ENCODE measurements at regions not wholly inside any gene's neighbourhood (a gene's known extent, or its start where the extent isn't known, plus 50 kb on each side); places are given as distances from the start of the nearest gene placed in this dataset.
"Not testable (repeated sequence)": the region's sequence is repeated elsewhere in the genome, so short reads cannot be mapped to it uniquely, and the experiment has no call there.

DNA sequence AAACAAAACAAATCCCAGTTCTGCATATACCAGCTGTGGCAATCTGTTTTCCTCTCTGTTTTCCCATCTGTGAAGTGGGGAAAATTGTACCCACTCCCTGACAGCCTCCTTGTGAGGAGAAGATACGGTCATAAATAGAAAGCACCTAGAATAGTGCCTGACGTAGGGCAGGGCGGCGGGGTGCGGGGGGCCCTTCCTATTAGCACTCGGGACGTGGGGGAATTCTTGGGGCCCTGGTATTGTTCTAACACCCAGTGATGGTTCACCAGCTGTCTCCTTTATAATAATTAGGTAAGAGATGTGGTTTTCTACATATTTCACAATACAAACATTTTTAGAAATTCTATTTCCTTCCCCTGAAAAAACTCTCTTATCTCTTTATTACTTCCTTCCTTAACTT, 93.4 kb downstream of the NSUN5 start:
- intact Hi-C loops (cut with micrococcal nuclease); H3K27me3 ChIP-seq (ENCODE audit: control insufficient read depth in 2 of 2, insufficient read depth in 2 of 2, low read length in 2 of 2); H3K4me3 ChIP-seq (replicated peaks in 1 of 3; ENCODE audit: low read depth in 2 of 3, low read length in 3 of 3); H3K36me3 Mint-ChIP-seq; H3K4me3 Mint-ChIP-seq; H3K9ac ChIP-seq (ENCODE audit: insufficient read depth, low read length, poor library complexity, severe bottlenecking); H3K9me3 ChIP-seq (replicated peaks in 1 of 2; ENCODE audit: control insufficient read depth in 1 of 2, insufficient read depth in 1 of 2, low read length in 2 of 2); H2AFZ ChIP-seq (ENCODE audit: insufficient read depth, low read depth, low read length, poor library complexity, severe bottlenecking); H3K27ac ChIP-seq (ENCODE audit: low read depth in 1 of 2, low read length in 2 of 2); H3K4me1 Mint-ChIP-seq; H3K36me3 ChIP-seq (replicated peaks in 1 of 2; ENCODE audit: control insufficient read depth in 1 of 2, insufficient read depth in 2 of 2, low read length in 2 of 2); DNase-seq; H3K9me3 Mint-ChIP-seq; H3K27me3 Mint-ChIP-seq (ENCODE audit: low read depth in 3 of 3); H3K27ac Mint-ChIP-seq; H4K20me1 ChIP-seq (ENCODE audit: insufficient read depth, low read length); H3K79me2 ChIP-seq (ENCODE audit: insufficient read depth, low read length); H3K4me2 ChIP-seq (replicated peaks; ENCODE audit: extremely low read depth, low read length, poor library complexity, severe bottlenecking): not testable (repeated sequence)
- WGBS (ENCODE audit: insufficient coverage): no CpG with 5 or more reads among the region's 7 CpGs
- H3K4me1 ChIP-seq (ENCODE audit: control insufficient read depth in 1 of 2, insufficient read depth in 2 of 2, low read length in 2 of 2): peaks cover 10 to 15% of the 10 kb centered on the region in 2 donors

GRCh38 chr7:73214471-73214870, 94.2 kb downstream of the NSUN5 start:
- H3K4me1 Mint-ChIP-seq: not testable (repeated sequence)
- peak in 2 of 3 donors; percentile 3 to 24 for DNase-seq

DNA sequence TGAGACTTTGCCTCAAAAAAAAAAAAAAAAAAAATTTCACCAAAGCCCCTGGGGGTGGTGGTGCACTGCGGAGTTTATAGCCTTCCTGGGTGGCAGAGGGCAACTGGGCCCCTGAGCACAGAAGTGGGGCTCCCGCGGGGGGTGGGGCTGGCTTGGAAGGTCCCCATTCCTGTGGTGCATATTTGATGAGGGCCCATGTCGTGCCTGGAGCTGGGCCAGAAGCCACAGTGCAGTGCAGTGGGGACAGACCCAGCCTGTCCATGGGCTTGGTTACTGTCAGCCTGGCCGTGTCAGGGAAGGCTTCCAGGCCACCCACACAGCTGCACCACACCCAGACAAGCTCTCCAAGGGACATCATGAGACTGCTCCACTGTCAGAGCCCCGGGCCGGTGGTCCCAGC, 95.5 kb downstream of the NSUN5 start:
- H3K27me3 Mint-ChIP-seq (ENCODE audit: low read depth in 3 of 3); H4K20me1 ChIP-seq (ENCODE audit: insufficient read depth, low read length); H3K27me3 ChIP-seq (ENCODE audit: control insufficient read depth in 2 of 2, insufficient read depth in 2 of 2, low read length in 2 of 2); H3K36me3 Mint-ChIP-seq; intact Hi-C loops (cut with micrococcal nuclease); H2AFZ ChIP-seq (ENCODE audit: insufficient read depth, low read depth, low read length, poor library complexity, severe bottlenecking); DNase-seq; H3K9me3 Mint-ChIP-seq; H3K9ac ChIP-seq (ENCODE audit: insufficient read depth, low read length, poor library complexity, severe bottlenecking); H3K79me2 ChIP-seq (ENCODE audit: insufficient read depth, low read length); H3K4me3 ChIP-seq (replicated peaks in 1 of 3; ENCODE audit: low read depth in 2 of 3, low read length in 3 of 3); H3K9me3 ChIP-seq (replicated peaks in 1 of 2; ENCODE audit: control insufficient read depth in 1 of 2, insufficient read depth in 1 of 2, low read length in 2 of 2); H3K4me2 ChIP-seq (replicated peaks; ENCODE audit: extremely low read depth, low read length, poor library complexity, severe bottlenecking); H3K4me1 Mint-ChIP-seq; H3K4me3 Mint-ChIP-seq; H3K36me3 ChIP-seq (replicated peaks in 1 of 2; ENCODE audit: control insufficient read depth in 1 of 2, insufficient read depth in 2 of 2, low read length in 2 of 2): not testable (repeated sequence)
- Histone ChIP-seq H3K4me1 (ENCODE audit: control insufficient read depth in 1 of 2, insufficient read depth in 2 of 2, low read length in 2 of 2) (peaks cover 10 to 15% of the 10 kb centered on the region in 2 donors), H3K27ac (ENCODE audit: low read depth in 1 of 2, low read length in 2 of 2) (peak overlapping the region in 1 of 2 donors; percentile 48)
- peak overlapping the region; percentile 26 to 85 (median 63) for H3K27ac Mint-ChIP-seq
- no CpG with 5 or more reads among the region's 7 CpGs for WGBS (ENCODE audit: insufficient coverage)

More at GRCh38 chr7:73214471-73214870, 94.2 kb downstream of the NSUN5 start:
- H3K36me3 ChIP-seq (replicated peaks in 1 of 2; ENCODE audit: control insufficient read depth in 1 of 2, insufficient read depth in 2 of 2, low read length in 2 of 2); intact Hi-C loops (cut with micrococcal nuclease); H3K9ac ChIP-seq (ENCODE audit: insufficient read depth, low read length, poor library complexity, severe bottlenecking); H3K27me3 Mint-ChIP-seq (ENCODE audit: low read depth in 3 of 3); H3K36me3 Mint-ChIP-seq; H3K79me2 ChIP-seq (ENCODE audit: insufficient read depth, low read length); H4K20me1 ChIP-seq (ENCODE audit: insufficient read depth, low read length); H3K4me2 ChIP-seq (replicated peaks; ENCODE audit: extremely low read depth, low read length, poor library complexity, severe bottlenecking); H3K9me3 ChIP-seq (replicated peaks in 1 of 2; ENCODE audit: control insufficient read depth in 1 of 2, insufficient read depth in 1 of 2, low read length in 2 of 2); H3K4me3 ChIP-seq (replicated peaks in 1 of 3; ENCODE audit: low read depth in 2 of 3, low read length in 3 of 3); H3K4me3 Mint-ChIP-seq; H3K9me3 Mint-ChIP-seq; H2AFZ ChIP-seq (ENCODE audit: insufficient read depth, low read depth, low read length, poor library complexity, severe bottlenecking); H3K27me3 ChIP-seq (ENCODE audit: control insufficient read depth in 2 of 2, insufficient read depth in 2 of 2, low read length in 2 of 2): not testable (repeated sequence)
- no CpG with 5 or more reads among the region's 4 CpGs for WGBS (ENCODE audit: insufficient coverage)
- H3K27ac Mint-ChIP-seq: peak overlapping the region in 3 of 7 donors; percentile 13 to 19 (median 13)
- peak overlapping the region; percentile 45 to 68 for H3K27ac ChIP-seq (ENCODE audit: low read depth in 1 of 2, low read length in 2 of 2)
- peaks cover 10 to 15% of the 10 kb centered on the region in 2 donors for H3K4me1 ChIP-seq (ENCODE audit: control insufficient read depth in 1 of 2, insufficient read depth in 2 of 2, low read length in 2 of 2)

GRCh38 chr7:73205594-73205993, 103.0 kb downstream of the NSUN5 start:
- H3K9me3 Mint-ChIP-seq; H3K9me3 ChIP-seq (replicated peaks in 1 of 2; ENCODE audit: control insufficient read depth in 1 of 2, insufficient read depth in 1 of 2, low read length in 2 of 2); H3K9ac ChIP-seq (ENCODE audit: insufficient read depth, low read length, poor library complexity, severe bottlenecking); H3K4me1 ChIP-seq (ENCODE audit: control insufficient read depth in 1 of 2, insufficient read depth in 2 of 2, low read length in 2 of 2); intact Hi-C loops (cut with micrococcal nuclease); H3K27me3 ChIP-seq (ENCODE audit: control insufficient read depth in 2 of 2, insufficient read depth in 2 of 2, low read length in 2 of 2); H2AFZ ChIP-seq (ENCODE audit: insufficient read depth, low read depth, low read length, poor library complexity, severe bottlenecking); H3K4me1 Mint-ChIP-seq; H3K4me3 ChIP-seq (replicated peaks in 1 of 3; ENCODE audit: low read depth in 2 of 3, low read length in 3 of 3); H3K36me3 Mint-ChIP-seq; H4K20me1 ChIP-seq (ENCODE audit: insufficient read depth, low read length); H3K27me3 Mint-ChIP-seq (ENCODE audit: low read depth in 3 of 3); H3K4me3 Mint-ChIP-seq; H3K27ac ChIP-seq (ENCODE audit: low read depth in 1 of 2, low read length in 2 of 2); H3K36me3 ChIP-seq (replicated peaks in 1 of 2; ENCODE audit: control insufficient read depth in 1 of 2, insufficient read depth in 2 of 2, low read length in 2 of 2); H3K27ac Mint-ChIP-seq; H3K4me2 ChIP-seq (replicated peaks; ENCODE audit: extremely low read depth, low read length, poor library complexity, severe bottlenecking); H3K79me2 ChIP-seq (ENCODE audit: insufficient read depth, low read length); DNase-seq: not testable (repeated sequence)
- WGBS (ENCODE audit: insufficient coverage): no CpG with 5 or more reads among the region's 3 CpGs

All from CD14-positive monocyte (primary cell).